ENCODE measurements at regions not wholly inside any gene's neighbourhood (a gene's known extent, or its start where the extent isn't known, plus 50 kb on each side); places are given as distances from the start of the nearest gene placed in this dataset.

GRCh38 chr3:43865351-43865750 lies 174.6 kb downstream of the ABHD5 start:
- no peak for TF ChIP-seq EZH2 (IDR thresholded peaks at IDR 0.05; ENCODE audit: low read length, missing control alignments)
- TF ChIP-seq CTCF (conservative IDR thresholded peaks at IDR 0.05 in 1 of 2, IDR thresholded peaks at IDR 0.05 in 1 of 2; ENCODE audit: low read depth in 1 of 2, low read length in 2 of 2) = no peak

Data from fibroblast of lung (primary cell).